HFF-Myc (cell line): ENCODE measurements at regions not wholly inside any gene's neighbourhood (a gene's known extent, or its start where the extent isn't known, plus 50 kb on each side); places are given as distances from the start of the nearest gene placed in this dataset.

Experiments
- DNase-seq: peaks from one replicate; pipeline ENCODE4 v3.0.0-alpha.2; 2011; ENCODE audit warnings: low read depth; ENCODE audit errors: extremely low read depth
- H3K4me3 ChIP-seq: replicated peaks from 2 replicates; pipeline ENCODE4 v1.5.1; 2011; ENCODE audit warnings: low read depth, mild to moderate bottlenecking, control low read depth, low read length
- TF ChIP-seq, protein P1 (sequence below): IDR thresholded peaks from 2 replicates; pipeline ENCODE4 v1.5.1; 2012; ENCODE audit warnings: mild to moderate bottlenecking, low read depth, low read length, control low read depth; ENCODE audit errors: missing control alignments

DNA sequence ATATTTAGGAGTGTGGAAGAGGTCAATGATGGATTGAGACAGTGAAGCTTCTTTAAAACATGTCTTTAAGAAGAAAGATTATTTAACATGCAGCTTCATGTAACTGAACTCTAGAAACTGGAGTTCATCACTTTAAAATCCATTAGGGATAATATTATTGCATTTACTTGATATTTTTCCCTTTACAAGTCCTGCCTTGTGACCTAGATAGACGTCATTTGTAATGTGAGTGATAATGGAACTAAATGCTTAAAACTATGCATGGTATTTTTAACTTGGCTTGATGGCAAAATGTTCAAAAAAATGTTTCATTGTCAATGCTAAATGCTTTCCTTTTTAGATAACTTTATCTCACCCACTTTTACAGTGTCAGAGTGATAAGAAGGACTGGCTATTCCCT lies 723.7 kb downstream of the RWDD3 start:
- TF ChIP-seq, protein P1, sequence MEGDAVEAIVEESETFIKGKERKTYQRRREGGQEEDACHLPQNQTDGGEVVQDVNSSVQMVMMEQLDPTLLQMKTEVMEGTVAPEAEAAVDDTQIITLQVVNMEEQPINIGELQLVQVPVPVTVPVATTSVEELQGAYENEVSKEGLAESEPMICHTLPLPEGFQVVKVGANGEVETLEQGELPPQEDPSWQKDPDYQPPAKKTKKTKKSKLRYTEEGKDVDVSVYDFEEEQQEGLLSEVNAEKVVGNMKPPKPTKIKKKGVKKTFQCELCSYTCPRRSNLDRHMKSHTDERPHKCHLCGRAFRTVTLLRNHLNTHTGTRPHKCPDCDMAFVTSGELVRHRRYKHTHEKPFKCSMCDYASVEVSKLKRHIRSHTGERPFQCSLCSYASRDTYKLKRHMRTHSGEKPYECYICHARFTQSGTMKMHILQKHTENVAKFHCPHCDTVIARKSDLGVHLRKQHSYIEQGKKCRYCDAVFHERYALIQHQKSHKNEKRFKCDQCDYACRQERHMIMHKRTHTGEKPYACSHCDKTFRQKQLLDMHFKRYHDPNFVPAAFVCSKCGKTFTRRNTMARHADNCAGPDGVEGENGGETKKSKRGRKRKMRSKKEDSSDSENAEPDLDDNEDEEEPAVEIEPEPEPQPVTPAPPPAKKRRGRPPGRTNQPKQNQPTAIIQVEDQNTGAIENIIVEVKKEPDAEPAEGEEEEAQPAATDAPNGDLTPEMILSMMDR = no peak
- H3K4me3 ChIP-seq = no peak overlapping the region
- no peak for DNase-seq

DNA sequence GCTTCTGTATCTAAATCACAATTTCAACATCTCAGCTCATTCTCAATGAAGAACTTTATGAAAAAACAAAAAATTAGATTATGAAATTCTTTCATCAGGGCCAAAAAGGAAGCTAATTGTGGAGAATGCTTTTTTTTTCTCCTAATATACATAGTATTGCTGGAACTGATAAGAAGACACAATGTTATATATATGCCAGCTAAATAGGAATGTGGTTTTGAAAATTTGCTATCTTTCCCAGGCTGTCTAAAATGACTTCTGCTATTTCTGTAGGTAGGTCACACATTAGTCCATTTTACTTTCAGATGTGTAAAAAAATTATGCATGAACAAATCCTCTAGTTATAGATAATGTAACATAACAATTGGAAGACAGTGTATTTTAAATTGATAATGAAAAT lies 732.9 kb downstream of the RWDD3 start:
- TF ChIP-seq, protein P1 = no peak
- DNase-seq = no peak
- H3K4me3 ChIP-seq = no peak overlapping the region

DNA sequence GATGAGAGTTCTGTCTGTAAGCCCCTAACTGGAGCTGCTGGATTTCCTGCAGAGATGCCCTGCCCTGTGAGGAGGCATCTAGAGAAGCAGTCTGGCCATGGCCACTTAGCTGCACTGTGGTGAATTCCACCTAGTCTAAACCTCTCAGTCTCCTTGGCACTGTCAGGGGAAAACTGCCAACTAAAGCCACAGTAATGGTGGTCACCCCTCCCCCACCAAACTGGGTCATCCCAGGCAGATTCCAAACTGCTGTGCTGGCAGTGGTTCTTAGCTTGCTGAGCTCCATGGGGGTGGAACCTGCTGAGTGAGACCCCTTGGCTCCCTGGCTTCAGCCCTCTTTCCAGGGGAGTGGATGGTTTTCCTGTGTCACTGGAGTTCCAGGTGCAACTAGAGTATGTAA lies 740.6 kb downstream of the RWDD3 start:
- no peak overlapping the region for H3K4me3 ChIP-seq
- TF ChIP-seq, protein P1 = no peak
- no peak for DNase-seq

DNA sequence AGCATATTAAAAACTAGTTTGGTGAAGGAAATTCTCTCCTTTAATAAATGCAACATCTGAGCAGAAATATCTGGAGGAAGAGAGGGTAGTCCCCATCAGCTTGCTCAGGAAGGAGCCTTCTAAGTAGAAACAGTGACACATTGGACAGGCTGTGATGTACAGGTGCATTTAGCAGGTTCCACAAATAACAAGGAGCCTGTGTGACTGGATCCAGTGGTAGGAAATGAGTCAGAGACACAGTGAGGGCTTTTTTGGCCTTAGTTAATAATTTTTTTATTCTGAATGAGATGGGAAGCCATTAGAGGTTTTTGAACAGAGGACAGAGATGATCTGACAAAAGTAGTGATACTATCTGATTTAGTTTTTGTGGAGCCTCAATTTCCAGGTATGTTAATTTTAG lies 738.9 kb upstream of the PTBP2 start:
- TF ChIP-seq, protein P1 = no peak
- DNase-seq = no peak
- H3K4me3 ChIP-seq = no peak overlapping the region

DNA sequence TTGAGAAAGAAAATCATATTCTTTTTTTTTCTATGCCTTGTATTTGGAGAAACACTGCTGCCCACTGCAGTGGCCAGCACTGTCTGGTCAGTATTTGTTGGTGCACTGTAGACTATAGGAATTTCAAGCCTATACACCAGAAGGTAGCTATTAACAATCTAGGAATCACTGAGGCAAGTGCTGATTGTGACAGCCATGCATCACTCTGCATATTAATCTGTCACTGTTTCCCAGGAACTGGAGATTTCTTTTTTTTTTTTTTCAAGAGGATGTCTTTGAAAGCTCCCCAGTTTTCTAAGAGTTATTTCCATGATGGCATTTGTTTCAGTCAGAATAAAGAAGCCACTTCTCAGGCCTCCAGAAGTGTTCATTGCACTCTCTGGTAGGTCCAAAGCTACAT lies 737.8 kb upstream of the PTBP2 start:
- no peak overlapping the region for H3K4me3 ChIP-seq
- TF ChIP-seq, protein P1 = no peak
- DNase-seq = no peak

DNA sequence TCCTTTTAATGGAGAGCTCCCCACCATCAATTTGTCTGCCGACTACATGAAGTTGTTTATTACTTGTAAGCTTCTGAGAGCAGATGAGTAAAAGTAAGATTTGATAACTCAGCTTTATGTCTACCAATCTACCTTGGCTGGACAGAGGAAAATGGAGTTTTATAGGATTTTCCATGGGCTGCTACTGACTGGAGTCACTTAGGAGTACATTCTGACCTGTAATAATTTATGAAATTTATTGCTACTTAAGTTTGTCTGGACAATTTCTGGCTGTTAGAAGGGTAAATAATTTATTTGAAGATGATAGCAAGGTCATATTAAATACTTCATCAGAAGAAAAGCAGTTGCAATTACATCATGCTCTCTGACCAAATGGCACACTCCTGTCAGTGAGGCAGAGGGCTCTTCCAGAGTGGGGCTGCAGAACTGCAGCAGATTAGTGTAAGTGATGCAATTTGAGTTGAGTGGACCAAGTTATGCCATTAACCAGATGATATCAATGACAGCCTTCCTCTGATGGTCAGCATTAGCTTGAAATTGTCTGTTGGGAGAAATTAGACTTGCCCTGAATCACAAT lies 736.7 kb upstream of the PTBP2 start:
- TF ChIP-seq, protein P1 = no peak
- H3K4me3 ChIP-seq = no peak overlapping the region
- DNase-seq = no peak

DNA sequence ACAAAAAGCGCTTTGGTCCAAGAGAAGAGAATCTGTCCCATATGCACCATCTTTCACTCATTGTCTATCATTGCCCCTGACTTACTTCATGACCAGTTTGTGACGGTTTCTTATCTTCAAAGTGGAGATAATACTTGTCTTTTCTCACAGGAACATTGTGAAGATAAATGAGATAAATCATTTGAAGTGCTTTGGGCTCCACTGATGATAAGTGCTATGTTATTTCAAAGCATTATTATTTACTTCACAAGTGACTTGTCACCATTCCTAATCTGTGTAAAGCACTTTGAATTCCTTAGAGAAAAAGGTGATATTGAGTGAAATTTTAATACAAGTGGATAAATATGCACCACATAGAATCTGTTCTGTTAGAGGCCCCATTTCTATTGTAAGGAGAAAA lies 731.6 kb upstream of the PTBP2 start:
- TF ChIP-seq, protein P1 = no peak
- H3K4me3 ChIP-seq = no peak overlapping the region
- DNase-seq = no peak
